ENCODE measurements at regions not wholly inside any gene's neighbourhood (a gene's known extent, or its start where the extent isn't known, plus 50 kb on each side); places are given as distances from the start of the nearest gene placed in this dataset.

- no peak overlapping the region for H2BK12ac ChIP-seq (ENCODE audit: insufficient read length, low read depth, low read length)
- no peak overlapping the region for H3K23ac ChIP-seq (ENCODE audit: insufficient read length, low read depth, low read length)
- no peak overlapping the region for H3T11ph ChIP-seq (ENCODE audit: low read length)
- no peaks in the 10 kb centered on the region for H3K27me3 ChIP-seq (ENCODE audit: insufficient read depth, low read length)
- H3K4me1 Mint-ChIP-seq: peaks cover 18 to 29% of the 10 kb centered on the region in 2 experiments
- no CpG with 5 or more reads among the region's 6 CpGs for WGBS (ENCODE audit: extremely low coverage, insufficient read length, low lambda C conversion rate)
- H3K4ac ChIP-seq (ENCODE audit: low read depth, low read length): no peak overlapping the region
- H3K4me2 ChIP-seq (ENCODE audit: insufficient read depth, insufficient read length, low read length): no peak overlapping the region
- 0 out of 2 replicates have a peak, but pooled peaks cover 8% of the 10 kb centered on the region for H3K4me1 ChIP-seq (ENCODE audit: insufficient read depth, low read length)
- no peaks in the 10 kb centered on the region for H4K20me1 ChIP-seq (ENCODE audit: control insufficient read depth, insufficient read depth, insufficient read length)
- H3K18ac ChIP-seq (ENCODE audit: insufficient read length, low read depth, low read length): no peak overlapping the region
- no peak overlapping the region for H3K9ac ChIP-seq (ENCODE audit: extremely low read depth, insufficient read length, low read length)
- no peaks in the 10 kb centered on the region for H3K9me3 Mint-ChIP-seq
- no peak overlapping the region for H3K4me3 Mint-ChIP-seq
- H3K79me1 ChIP-seq (ENCODE audit: insufficient read depth, low read depth, low read length, poor library complexity, severe bottlenecking): no peaks in the 10 kb centered on the region
- H3K27ac Mint-ChIP-seq: peak overlapping the region in 1 of 3 experiments; percentile 29; a peak in 1 of 7 replicates
- no peak overlapping the region for H4K91ac ChIP-seq (ENCODE audit: insufficient read length, low read depth, low read length)
- no peaks in the 10 kb centered on the region for H3K27me3 Mint-ChIP-seq (ENCODE audit: low read depth)
- no peak for DNase-seq
- H4K5ac ChIP-seq (ENCODE audit: insufficient read length, low read depth, low read length): no peak overlapping the region
- no peak overlapping the region for H3K27ac ChIP-seq (ENCODE audit: insufficient read length, low read depth, low read length)
- H3K79me2 ChIP-seq (ENCODE audit: insufficient read depth, low read length): no peaks in the 10 kb centered on the region
- no peak overlapping the region for H2AK5ac ChIP-seq (ENCODE audit: insufficient read length, low read length)
- H2AFZ ChIP-seq (ENCODE audit: low read length): no peak overlapping the region
- H3K23me2 ChIP-seq (ENCODE audit: insufficient read length, low read depth, low read length, poor library complexity, severe bottlenecking): no peaks in the 10 kb centered on the region
- H3K36me3 Mint-ChIP-seq (ENCODE audit: insufficient read depth in 1 of 3, low read depth in 3 of 3): peaks cover 0 to 6% (median 0%) of the 10 kb centered on the region in 3 experiments; a peak in 2 of 7 replicates
- no peak for TF ChIP-seq CTCF (conservative IDR thresholded peaks at IDR 0.05)
- H2BK20ac ChIP-seq (ENCODE audit: low read depth, low read length, poor library complexity, severe bottlenecking): no peak overlapping the region
- no peaks in the 10 kb centered on the region for H3K9me3 ChIP-seq (ENCODE audit: control insufficient read depth, low read depth, low read length)
- no peak overlapping the region for H3K14ac ChIP-seq (ENCODE audit: insufficient read depth, low read length)
- H2BK5ac ChIP-seq (ENCODE audit: insufficient read length, low read length): no peak overlapping the region
- H3K56ac ChIP-seq (ENCODE audit: insufficient read length, low read depth, low read length): no peak overlapping the region
- H2BK15ac ChIP-seq (ENCODE audit: low read depth, low read length): no peak overlapping the region
- H4K8ac ChIP-seq (replicated peaks; ENCODE audit: insufficient read length, low read depth, low read length): no peak overlapping the region
- no peak overlapping the region for H2BK120ac ChIP-seq (ENCODE audit: low read depth, low read length, poor library complexity, severe bottlenecking)
Observed at GRCh38 chr11:15602785-15603567, 488.3 kb downstream of the INSC start.

All from H9 (cell line).